ENCODE measurements at regions not wholly inside any gene's neighbourhood (a gene's known extent, or its start where the extent isn't known, plus 50 kb on each side); places are given as distances from the start of the nearest gene placed in this dataset.

DNA sequence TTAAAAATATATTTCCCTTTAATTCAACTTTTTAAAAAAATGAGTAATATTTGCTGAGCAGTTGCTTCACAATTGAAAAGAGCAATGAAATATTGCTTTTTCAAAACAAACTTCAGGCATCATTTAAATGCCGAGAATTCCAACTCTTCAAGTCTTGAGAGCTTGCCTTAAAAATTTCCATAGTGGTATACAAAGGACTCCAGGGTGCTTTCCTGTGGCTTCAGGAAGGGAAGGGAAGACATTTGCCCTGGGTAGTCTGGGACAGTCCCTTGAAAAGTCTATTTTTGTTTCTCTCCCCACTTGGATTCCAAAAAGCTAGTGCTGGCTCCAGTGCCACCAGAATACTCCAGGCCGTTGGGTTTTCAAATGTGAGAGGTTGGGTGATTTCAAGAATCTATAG, 71.7 kb downstream of the HYCC1 start:
- WGBS (ENCODE audit: insufficient coverage): no CpG with 5 or more reads among the region's 2 CpGs
- Histone ChIP-seq H3K27me3 (ENCODE audit: control insufficient read depth, insufficient read depth, low read length) (no peaks in the 10 kb centered on the region), H3K9me3 (ENCODE audit: control insufficient read depth, insufficient read depth, low read length) (no peaks in the 10 kb centered on the region), H3K4me3 (ENCODE audit: low read depth, low read length) (no peak overlapping the region), H3K4me1 (ENCODE audit: control insufficient read depth, insufficient read depth, low read length) (no peaks in the 10 kb centered on the region), H3K27ac (ENCODE audit: low read depth, low read length) (no peak overlapping the region), H3K36me3 (ENCODE audit: control insufficient read depth, insufficient read depth, low read length) (no peaks in the 10 kb centered on the region)
- no peak for DNase-seq (ENCODE audit: low read depth in 4 of 6, low spot score in 6 of 6)

DNA sequence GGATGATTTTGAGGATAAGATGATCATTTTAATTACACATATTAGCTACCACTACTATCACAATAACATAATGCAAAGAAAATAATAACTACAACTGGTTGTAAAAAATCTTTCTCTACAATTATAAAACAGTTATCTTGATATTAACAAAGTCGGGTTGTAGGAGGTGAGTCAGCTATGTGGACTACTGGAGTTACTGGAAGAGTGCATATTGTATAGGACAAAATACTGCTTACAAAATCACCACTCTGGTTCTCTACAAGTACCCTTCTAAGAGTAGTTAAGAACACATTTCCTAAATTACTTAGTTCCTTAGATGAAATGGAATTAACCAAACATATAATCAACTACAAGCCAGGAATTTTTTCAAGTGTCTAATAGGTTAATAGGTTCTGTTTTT, 74.1 kb downstream of the HYCC1 start:
- Histone ChIP-seq H3K27me3 (ENCODE audit: control insufficient read depth, insufficient read depth, low read length) (no peaks in the 10 kb centered on the region), H3K4me3 (ENCODE audit: low read depth, low read length) (no peak overlapping the region), H3K9me3 (ENCODE audit: control insufficient read depth, insufficient read depth, low read length) (no peaks in the 10 kb centered on the region), H3K36me3 (ENCODE audit: control insufficient read depth, insufficient read depth, low read length) (no peaks in the 10 kb centered on the region), H3K27ac (ENCODE audit: low read depth, low read length) (no peak overlapping the region), H3K4me1 (ENCODE audit: control insufficient read depth, insufficient read depth, low read length) (no peaks in the 10 kb centered on the region)
- no CpG with 5 or more reads among the region's 1 CpG for WGBS (ENCODE audit: insufficient coverage)
- DNase-seq (ENCODE audit: low read depth in 4 of 6, low spot score in 6 of 6): no peak

DNA sequence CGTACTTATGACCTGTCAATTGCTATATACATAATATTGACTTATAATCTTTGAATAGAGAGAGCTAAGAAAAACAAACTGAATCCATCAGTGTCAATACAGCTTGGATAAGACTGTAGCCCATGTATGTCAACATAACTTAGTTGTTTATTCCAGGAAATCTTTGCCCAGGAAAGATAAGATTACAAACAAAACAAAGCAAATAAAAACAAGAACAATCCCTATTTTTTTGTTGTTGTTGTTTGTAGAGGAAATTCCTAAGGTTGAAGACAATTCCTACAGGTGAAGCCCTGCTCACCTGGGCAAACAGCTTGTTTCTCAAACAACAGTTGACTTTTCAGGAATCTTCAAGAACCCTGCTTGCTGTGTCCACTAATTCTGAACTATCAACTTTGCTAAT, 76.0 kb downstream of the HYCC1 start:
- Histone ChIP-seq H3K36me3 (ENCODE audit: control insufficient read depth, insufficient read depth, low read length) (no peaks in the 10 kb centered on the region), H3K27me3 (ENCODE audit: control insufficient read depth, insufficient read depth, low read length) (no peaks in the 10 kb centered on the region), H3K4me1 (ENCODE audit: control insufficient read depth, insufficient read depth, low read length) (no peaks in the 10 kb centered on the region), H3K4me3 (ENCODE audit: low read depth, low read length) (no peak overlapping the region), H3K9me3 (ENCODE audit: control insufficient read depth, insufficient read depth, low read length) (no peaks in the 10 kb centered on the region), H3K27ac (ENCODE audit: low read depth, low read length) (no peak overlapping the region)
- DNase-seq (ENCODE audit: low read depth in 4 of 6, low spot score in 6 of 6): no peak
- no CpG with 5 or more reads among the region's 1 CpG for WGBS (ENCODE audit: insufficient coverage)

DNA sequence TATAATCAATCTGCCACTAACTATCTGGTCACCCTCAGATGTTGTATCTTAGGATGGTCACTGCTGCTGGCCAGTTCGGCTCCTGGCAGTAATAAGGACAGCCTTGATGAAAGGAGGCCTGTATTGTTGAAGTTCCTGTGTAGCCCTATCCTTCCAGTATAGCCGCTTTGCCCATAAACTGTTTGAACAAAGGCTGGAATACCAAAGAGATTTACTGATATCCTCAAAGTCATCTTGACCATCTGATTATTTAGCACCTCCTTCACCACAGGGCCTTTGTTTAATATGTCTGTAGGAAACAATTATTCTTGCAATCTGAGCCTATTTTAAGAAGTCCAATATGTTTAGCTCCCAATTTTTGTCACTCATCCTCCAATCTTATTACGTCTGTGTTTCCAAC, 77.7 kb downstream of the HYCC1 start:
- Histone ChIP-seq H3K4me1 (ENCODE audit: control insufficient read depth, insufficient read depth, low read length) (no peaks in the 10 kb centered on the region), H3K27ac (ENCODE audit: low read depth, low read length) (no peak overlapping the region), H3K36me3 (ENCODE audit: control insufficient read depth, insufficient read depth, low read length) (no peaks in the 10 kb centered on the region), H3K4me3 (ENCODE audit: low read depth, low read length) (no peak overlapping the region), H3K27me3 (ENCODE audit: control insufficient read depth, insufficient read depth, low read length) (no peaks in the 10 kb centered on the region), H3K9me3 (ENCODE audit: control insufficient read depth, insufficient read depth, low read length) (no peaks in the 10 kb centered on the region)
- no CpG with 5 or more reads among the region's 3 CpGs for WGBS (ENCODE audit: insufficient coverage)
- DNase-seq (ENCODE audit: low read depth in 4 of 6, low spot score in 6 of 6): no peak

DNA sequence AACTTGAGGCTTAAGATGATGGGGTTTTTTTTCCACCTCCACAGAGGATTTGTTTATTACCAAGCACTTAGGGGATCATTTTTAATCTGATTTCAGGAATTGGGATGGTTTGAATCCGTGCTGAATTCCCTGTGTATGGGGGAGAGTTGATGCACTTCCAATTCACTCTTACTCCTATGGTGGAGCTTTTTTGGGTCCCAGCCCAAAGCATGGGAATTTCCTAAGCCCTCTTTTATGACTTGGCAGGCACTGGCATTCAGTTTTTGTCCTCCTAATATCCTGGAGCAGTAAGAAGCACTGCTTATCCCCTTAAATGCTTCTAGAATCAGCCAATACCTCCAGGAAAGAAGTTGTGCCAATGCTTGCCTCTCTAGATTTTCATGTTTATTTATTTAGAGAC, 78.7 kb downstream of the HYCC1 start:
- peaks cover 4% of the 10 kb centered on the region for H3K9me3 ChIP-seq (ENCODE audit: control insufficient read depth, insufficient read depth, low read length)
- no peaks in the 10 kb centered on the region for H3K36me3 ChIP-seq (ENCODE audit: control insufficient read depth, insufficient read depth, low read length)
- no peak overlapping the region for H3K4me3 ChIP-seq (ENCODE audit: low read depth, low read length)
- DNase-seq (ENCODE audit: low read depth in 4 of 6, low spot score in 6 of 6): no peak
- no peak overlapping the region for H3K27ac ChIP-seq (ENCODE audit: low read depth, low read length)
- H3K27me3 ChIP-seq (ENCODE audit: control insufficient read depth, insufficient read depth, low read length): no peaks in the 10 kb centered on the region
- no peaks in the 10 kb centered on the region for H3K4me1 ChIP-seq (ENCODE audit: control insufficient read depth, insufficient read depth, low read length)
- no CpG with 5 or more reads among the region's 1 CpG for WGBS (ENCODE audit: insufficient coverage)

DNA sequence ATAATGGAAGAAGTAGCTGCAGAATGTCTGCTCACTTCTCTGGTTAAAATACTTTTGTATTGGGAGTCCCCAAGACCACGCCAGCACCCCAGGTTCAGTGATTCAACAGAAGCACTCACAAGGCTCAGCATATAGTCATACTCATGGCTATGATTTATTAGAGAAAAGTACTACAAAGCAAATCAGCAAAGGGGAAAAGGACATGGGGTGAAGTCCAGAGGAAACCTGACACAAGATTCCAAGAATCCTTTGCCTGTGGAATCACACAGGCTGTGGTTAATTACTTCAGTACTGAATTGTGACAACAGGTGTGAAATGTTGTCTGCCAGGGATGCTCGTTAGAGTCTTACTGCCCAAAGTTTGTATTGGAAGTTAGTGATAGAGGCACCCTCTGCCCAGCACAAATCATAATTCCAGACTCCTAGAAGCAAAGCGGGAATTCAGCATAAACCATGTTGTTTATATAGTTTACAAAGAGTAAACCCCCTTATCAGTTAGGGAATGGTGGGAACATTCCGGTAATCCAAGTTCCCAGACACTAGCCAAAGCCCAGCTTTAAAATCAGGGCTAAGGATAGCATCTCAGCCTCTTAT, 79.4 kb downstream of the HYCC1 start:
- H3K4me3 ChIP-seq (ENCODE audit: low read depth, low read length): no peak overlapping the region
- H3K36me3 ChIP-seq (ENCODE audit: control insufficient read depth, insufficient read depth, low read length): no peaks in the 10 kb centered on the region
- H3K27me3 ChIP-seq (ENCODE audit: control insufficient read depth, insufficient read depth, low read length): no peaks in the 10 kb centered on the region
- peaks cover 4% of the 10 kb centered on the region for H3K9me3 ChIP-seq (ENCODE audit: control insufficient read depth, insufficient read depth, low read length)
- H3K27ac ChIP-seq (ENCODE audit: low read depth, low read length): no peak overlapping the region
- 86% methylated on average over 1 of the region's 4 CpGs for WGBS (ENCODE audit: insufficient coverage)
- no peak for DNase-seq (ENCODE audit: low read depth in 4 of 6, low spot score in 6 of 6)
- no peaks in the 10 kb centered on the region for H3K4me1 ChIP-seq (ENCODE audit: control insufficient read depth, insufficient read depth, low read length)

DNA sequence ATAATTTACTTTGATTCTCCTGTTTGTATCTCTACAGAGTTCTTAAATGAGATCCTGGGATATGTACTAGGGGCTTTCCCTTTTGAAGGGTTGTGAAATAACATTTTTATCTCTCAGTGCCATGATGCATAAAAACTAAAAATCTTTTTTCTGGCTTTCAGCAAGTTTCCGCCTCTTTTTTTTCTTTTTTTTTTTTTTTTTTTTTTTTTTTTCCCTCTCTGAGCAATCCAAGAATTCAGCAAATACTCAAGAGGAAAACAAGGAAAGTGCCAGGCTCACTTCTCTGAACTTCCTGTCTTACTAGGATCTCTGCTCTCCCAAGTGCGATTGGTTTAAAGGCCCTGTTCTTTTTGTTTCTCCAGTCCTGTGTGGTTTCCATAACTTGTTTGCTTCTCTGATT, 79.9 kb downstream of the HYCC1 start:
- Histone ChIP-seq H3K27ac (ENCODE audit: low read depth, low read length) (no peak overlapping the region), H3K4me3 (ENCODE audit: low read depth, low read length) (no peak overlapping the region), H3K4me1 (ENCODE audit: control insufficient read depth, insufficient read depth, low read length) (no peaks in the 10 kb centered on the region), H3K36me3 (ENCODE audit: control insufficient read depth, insufficient read depth, low read length) (no peaks in the 10 kb centered on the region), H3K9me3 (ENCODE audit: control insufficient read depth, insufficient read depth, low read length) (peaks cover 4% of the 10 kb centered on the region), H3K27me3 (ENCODE audit: control insufficient read depth, insufficient read depth, low read length) (no peaks in the 10 kb centered on the region)
- DNase-seq (ENCODE audit: low read depth in 4 of 6, low spot score in 6 of 6): no peak
- WGBS (ENCODE audit: insufficient coverage): 100% methylated on average over 1 of the region's 2 CpGs

DNA sequence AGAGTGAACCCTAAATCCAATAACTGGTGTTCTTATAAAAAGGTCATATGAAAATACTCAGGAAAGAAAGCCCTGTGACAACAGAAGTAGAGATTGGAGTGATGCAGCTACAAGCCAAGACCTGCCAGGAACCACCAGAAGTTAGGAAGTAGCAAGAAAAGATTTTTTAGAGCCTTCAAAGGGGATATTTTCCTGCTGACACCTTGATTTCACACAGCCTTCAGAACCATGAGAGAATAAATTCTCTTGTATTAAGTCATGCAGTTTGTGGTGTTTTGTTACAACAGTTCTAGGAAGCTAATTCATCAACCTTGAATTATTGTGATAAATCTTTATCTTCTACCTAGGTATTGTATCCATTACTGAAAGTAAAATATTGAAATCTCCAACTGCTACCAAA, 81.0 kb downstream of the HYCC1 start:
- Histone ChIP-seq H3K4me3 (ENCODE audit: low read depth, low read length) (no peak overlapping the region), H3K9me3 (ENCODE audit: control insufficient read depth, insufficient read depth, low read length) (peaks cover 4% of the 10 kb centered on the region), H3K27me3 (ENCODE audit: control insufficient read depth, insufficient read depth, low read length) (no peaks in the 10 kb centered on the region), H3K27ac (ENCODE audit: low read depth, low read length) (no peak overlapping the region), H3K36me3 (ENCODE audit: control insufficient read depth, insufficient read depth, low read length) (no peaks in the 10 kb centered on the region), H3K4me1 (ENCODE audit: control insufficient read depth, insufficient read depth, low read length) (no peaks in the 10 kb centered on the region)
- DNase-seq (ENCODE audit: low read depth in 4 of 6, low spot score in 6 of 6): no peak

DNA sequence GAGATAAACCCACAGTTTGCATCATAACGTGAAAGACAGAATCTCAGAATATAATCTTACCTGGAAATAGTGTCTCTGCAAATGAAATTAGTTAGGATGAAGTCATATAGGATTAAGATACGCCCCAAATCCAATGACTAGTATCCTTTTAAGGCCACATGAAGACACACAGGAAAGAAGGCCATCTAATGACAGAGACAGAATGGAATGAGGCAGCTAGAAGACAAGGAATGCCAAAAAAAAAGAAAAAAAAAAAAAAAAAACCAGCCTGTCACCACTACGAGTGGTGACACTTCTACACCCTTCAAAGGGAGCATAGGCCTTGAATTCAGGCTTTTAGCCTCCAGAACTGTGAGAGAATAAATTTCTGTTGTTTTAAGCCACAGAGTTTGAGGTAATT, 82.9 kb downstream of the HYCC1 start:
- no peak for DNase-seq (ENCODE audit: low read depth in 4 of 6, low spot score in 6 of 6)
- H3K27me3 ChIP-seq (ENCODE audit: control insufficient read depth, insufficient read depth, low read length): no peaks in the 10 kb centered on the region
- no peak overlapping the region for H3K27ac ChIP-seq (ENCODE audit: low read depth, low read length)
- no peaks in the 10 kb centered on the region for H3K36me3 ChIP-seq (ENCODE audit: control insufficient read depth, insufficient read depth, low read length)
- H3K9me3 ChIP-seq (ENCODE audit: control insufficient read depth, insufficient read depth, low read length): peaks cover 4% of the 10 kb centered on the region
- H3K4me1 ChIP-seq (ENCODE audit: control insufficient read depth, insufficient read depth, low read length): no peaks in the 10 kb centered on the region
- WGBS (ENCODE audit: insufficient coverage): no CpG with 5 or more reads among the region's 3 CpGs
- no peak overlapping the region for H3K4me3 ChIP-seq (ENCODE audit: low read depth, low read length)

DNA sequence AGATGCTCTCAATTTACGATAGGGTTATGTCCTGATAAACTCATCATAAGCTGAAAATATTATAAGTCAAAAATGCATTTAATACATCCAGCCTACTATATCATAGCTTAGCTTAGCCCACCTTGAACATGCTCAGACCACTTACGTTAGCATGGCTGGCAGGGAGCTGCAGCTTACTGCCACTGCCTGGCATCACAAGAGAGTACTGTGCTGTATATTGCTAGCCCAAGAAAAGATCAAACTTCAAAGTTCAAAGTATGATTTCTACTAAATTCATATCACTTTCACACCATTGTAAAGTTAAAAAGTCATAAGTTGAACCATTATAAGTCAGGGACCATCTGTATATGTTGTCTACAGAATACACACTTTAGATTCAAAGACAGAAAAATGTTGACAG, 91.6 kb downstream of the HYCC1 start:
- WGBS (ENCODE audit: insufficient coverage): 100% methylated on average over 1 of the region's 2 CpGs
- Histone ChIP-seq H3K36me3 (ENCODE audit: control insufficient read depth, insufficient read depth, low read length) (no peaks in the 10 kb centered on the region), H3K4me1 (ENCODE audit: control insufficient read depth, insufficient read depth, low read length) (no peaks in the 10 kb centered on the region), H3K9me3 (ENCODE audit: control insufficient read depth, insufficient read depth, low read length) (no peaks in the 10 kb centered on the region), H3K27ac (ENCODE audit: low read depth, low read length) (no peak overlapping the region), H3K4me3 (ENCODE audit: low read depth, low read length) (no peak overlapping the region), H3K27me3 (ENCODE audit: control insufficient read depth, insufficient read depth, low read length) (no peaks in the 10 kb centered on the region)
- DNase-seq (ENCODE audit: low read depth in 4 of 6, low spot score in 6 of 6): no peak
